BE2C (cell line): ENCODE measurements at regions not wholly inside any gene's neighbourhood (a gene's known extent, or its start where the extent isn't known, plus 50 kb on each side); places are given as distances from the start of the nearest gene placed in this dataset.

Experiments used
- DNase-seq: peaks from one replicate; pipeline ENCODE4 v3.0.0-alpha.2; 2020
- H3K27me3 ChIP-seq: fragments of 250-450 bp; sonication (Bioruptor Pico); 2 replicates; pipeline ENCODE4 v1.5.1; 2020; ENCODE audit warnings: mild to moderate bottlenecking
- H3K36me3 ChIP-seq: fragments of 250-450 bp; sonication (Bioruptor Pico); 2 replicates; pipeline ENCODE4 v1.5.1; 2020; ENCODE audit warnings: mild to moderate bottlenecking
- H3K4me1 ChIP-seq: fragments of 250-450 bp; sonication (Bioruptor Pico); 2 replicates; pipeline ENCODE4 v1.5.1; 2020
- H3K4me3 ChIP-seq: 2 replicates; pipeline ENCODE4 v1.5.1; 2011; ENCODE audit warnings: low read depth, low read length
- H3K9me3 ChIP-seq: fragments of 250-450 bp; sonication (Bioruptor Pico); 2 replicates; pipeline ENCODE4 v1.5.1; 2020
- CTCF ChIP-seq: IDR thresholded peaks from 2 replicates; pipeline ENCODE4 v1.5.1; 2012; ENCODE audit warnings: mild to moderate bottlenecking, low read depth, low read length

- Histone ChIP-seq H3K4me3 (no peak overlapping the region), H3K27me3 (no peaks in the 10 kb centered on the region), H3K9me3 (no peaks in the 10 kb centered on the region; the same call in 1 of the 2 replicates), H3K36me3 (no peaks in the 10 kb centered on the region), H3K4me1 (peaks cover 6% of the 10 kb centered on the region; the same call in 1 of the 2 replicates)
- no peak for TF ChIP-seq CTCF
- no peak for DNase-seq
Measured at GRCh38 chr13:31056644-31057271, 104.9 kb downstream of the HSPH1 start.

GRCh38 chr13:31055589-31055988 is 106.1 kb downstream of the HSPH1 start:
- Histone ChIP-seq H3K27me3 (no peaks in the 10 kb centered on the region), H3K9me3 (no peaks in the 10 kb centered on the region; the same call in 1 of the 2 replicates), H3K4me3 (no peak overlapping the region), H3K4me1 (peaks cover 6% of the 10 kb centered on the region; the same call in 1 of the 2 replicates), H3K36me3 (no peaks in the 10 kb centered on the region)
- no peak for TF ChIP-seq CTCF
- no peak for DNase-seq

DNA sequence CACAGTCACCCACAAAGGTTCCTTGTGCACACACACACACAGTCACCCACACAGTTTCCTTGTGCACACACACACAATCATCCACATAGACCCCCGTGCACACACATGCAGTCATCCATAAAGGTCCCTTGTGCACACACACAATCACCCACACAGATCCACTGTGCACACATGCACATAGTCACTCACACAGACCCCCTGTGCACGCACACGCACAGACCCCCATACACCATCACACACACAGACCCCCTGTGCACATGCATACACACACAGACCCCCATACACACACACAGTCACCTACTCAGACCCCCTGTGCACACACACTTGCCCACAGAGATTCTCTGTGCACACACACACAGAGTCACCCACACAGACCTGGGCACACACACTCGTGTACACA is 107.1 kb downstream of the HSPH1 start:
- no peak for DNase-seq
- Histone ChIP-seq H3K4me3 (no peak overlapping the region), H3K36me3 (no peaks in the 10 kb centered on the region), H3K27me3 (no peaks in the 10 kb centered on the region), H3K9me3 (no peaks in the 10 kb centered on the region; the same call in 1 of the 2 replicates), H3K4me1 (peaks cover 6% of the 10 kb centered on the region; the same call in 1 of the 2 replicates)
- no peak for TF ChIP-seq CTCF

GRCh38 chr13:31053896-31054295 is 107.8 kb downstream of the HSPH1 start:
- Histone ChIP-seq H3K27me3 (no peaks in the 10 kb centered on the region), H3K4me3 (no peak overlapping the region), H3K9me3 (no peaks in the 10 kb centered on the region; the same call in 1 of the 2 replicates), H3K4me1 (peaks cover 6% of the 10 kb centered on the region; the same call in 1 of the 2 replicates), H3K36me3 (no peaks in the 10 kb centered on the region)
- TF ChIP-seq CTCF: no peak
- DNase-seq: no peak

- no peak for DNase-seq
- Histone ChIP-seq H3K36me3 (no peaks in the 10 kb centered on the region), H3K4me1 (peaks cover 6% of the 10 kb centered on the region; the same call in 1 of the 2 replicates), H3K27me3 (no peaks in the 10 kb centered on the region), H3K9me3 (no peaks in the 10 kb centered on the region; the same call in 1 of the 2 replicates), H3K4me3 (no peak overlapping the region)
- TF ChIP-seq CTCF: no peak
Measured at GRCh38 chr13:31053091-31053490, 108.6 kb downstream of the HSPH1 start.

DNA sequence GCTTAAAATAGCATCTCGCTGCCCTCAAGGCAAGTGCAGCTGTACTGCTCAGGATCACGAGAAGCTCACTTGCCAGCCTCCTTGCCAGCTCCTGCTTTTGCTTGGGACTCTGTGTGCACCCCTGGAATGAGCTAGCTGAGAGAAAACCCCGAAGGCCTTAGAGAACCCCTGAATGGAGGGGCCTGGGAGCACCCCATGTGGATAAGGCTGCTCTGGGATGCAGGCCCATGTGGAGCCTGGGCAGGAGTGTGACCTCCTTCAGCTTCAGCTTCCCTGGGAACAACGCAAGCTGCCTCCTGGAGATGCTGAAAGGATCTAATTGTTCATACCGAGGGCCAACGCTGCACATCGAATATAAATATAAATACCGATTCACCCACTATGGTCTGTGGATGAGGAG is 109.2 kb downstream of the HSPH1 start:
- Histone ChIP-seq H3K36me3 (no peaks in the 10 kb centered on the region), H3K4me3 (no peak overlapping the region), H3K27me3 (no peaks in the 10 kb centered on the region), H3K9me3 (no peaks in the 10 kb centered on the region), H3K4me1 (peaks cover 7% of the 10 kb centered on the region; the same call in 1 of the 2 replicates)
- no peak for DNase-seq
- no peak for TF ChIP-seq CTCF
